Panc1 (cell line): ENCODE measurements at regions not wholly inside any gene's neighbourhood (a gene's known extent, or its start where the extent isn't known, plus 50 kb on each side); places are given as distances from the start of the nearest gene placed in this dataset.

Source experiments
- ATAC-seq: fragments of 200-7000 bp; cut with Tn5 transposase; 2 replicates; pipeline ENCODE4 v1.9.1; 2020; ENCODE audit warnings: mild to moderate bottlenecking, moderate library complexity
- BruUV-seq: library from RNA; stranded (reverse); fragments of 400-500 nt; replicated peaks from 2 replicates; lab custom pipeline; 2021; lab: Mats Ljungman, UMichigan
- CTCF ChIA-PET: fragments of 300-600 bp; sonication (Branson Sonifier 250); formaldehyde crosslinking; loops from one replicate; lab custom pipeline; 2022; ENCODE audit warnings: antibody characterized with exemption; lab: Charles Lee
- POLR2A ChIA-PET: fragments of 300-600 bp; sonication (Branson Sonifier 250); formaldehyde crosslinking; loops from one replicate; lab custom pipeline; 2022; ENCODE audit warnings: antibody characterized with exemption; lab: Charles Lee
- DNase-seq: peaks from one replicate; pipeline ENCODE4 v3.0.0-alpha.2; 2010; ENCODE audit warnings: low read depth, low spot score
- H3K27ac ChIP-seq: 2 replicates; pipeline ENCODE4 v1.5.1; 2011; ENCODE audit warnings: mild to moderate bottlenecking, low read length, inconsistent platforms
- H3K27me3 ChIP-seq: fragments of 200-500 bp; sonication (Bioruptor generic); 2 replicates; pipeline ENCODE4 v1.6.0; 2014; ENCODE audit warnings: low read length, inconsistent platforms; ENCODE audit not compliant: control insufficient read depth, insufficient read depth
- H3K36me3 ChIP-seq: fragments of 200-500 bp; sonication (Bioruptor generic); 2 replicates; pipeline ENCODE4 v1.5.1; 2014; ENCODE audit warnings: inconsistent platforms, mild to moderate bottlenecking, low read length, moderate library complexity; ENCODE audit not compliant: control insufficient read depth, insufficient read depth
- H3K4me1 ChIP-seq: 2 replicates; pipeline ENCODE4 v1.5.1; 2011; ENCODE audit warnings: inconsistent platforms, mild to moderate bottlenecking, low read length, moderate library complexity; ENCODE audit not compliant: control insufficient read depth, insufficient read depth
- H3K4me3 ChIP-seq, 2 experiments: 2 replicates each; pipeline ENCODE4 v1.5.1; 2011 to 2012; ENCODE audit warnings: low read depth in 2 of 2, low read length in 2 of 2, mild to moderate bottlenecking in 2 of 2, inconsistent platforms in 1 of 2, moderate library complexity in 1 of 2
- H3K9me3 ChIP-seq: fragments of 200-500 bp; sonication (Bioruptor generic); 2 replicates; pipeline ENCODE4 v1.5.1; 2014; ENCODE audit warnings: low read depth, mild to moderate bottlenecking, inconsistent platforms, low read length, moderate library complexity; ENCODE audit not compliant: control insufficient read depth, insufficient read depth
- CTCF ChIP-seq: fragments of 450-650 bp; IDR thresholded peaks from 2 replicates; pipeline ENCODE4 v1.5.1; 2017; ENCODE audit warnings: mild to moderate bottlenecking
- POLR2AphosphoS5 ChIP-seq: IDR thresholded peaks from 2 replicates; pipeline ENCODE4 v1.6.1; 2012; ENCODE audit warnings: mild to moderate bottlenecking, low read depth, low read length, moderate library complexity
- REST ChIP-seq, 2 experiments: IDR thresholded peaks; 2 replicates each; pipeline ENCODE4 v1.6.1; 2011 to 2012; ENCODE audit warnings: low read depth in 2 of 2, control low read depth in 1 of 2, low read length in 1 of 2, mild to moderate bottlenecking in 1 of 2, moderate library complexity in 1 of 2; ENCODE audit not compliant: insufficient read depth in 1 of 2
- SIN3A ChIP-seq: IDR thresholded peaks from 2 replicates; pipeline ENCODE4 v1.6.1; 2012; ENCODE audit warnings: low read depth, mild to moderate bottlenecking, low read length, moderate library complexity, borderline replicate concordance; ENCODE audit not compliant: insufficient read depth
- TCF7L2 ChIP-seq: IDR thresholded peaks from 2 replicates; pipeline ENCODE4 v1.6.1; 2011; ENCODE audit warnings: mild to moderate bottlenecking, low read depth, low read length, inconsistent platforms
- in situ Hi-C: cut with HindIII; loops from 2 replicates; pipeline ENCODE4 v1.10.0; 2016; ENCODE audit warnings: low sequenced_read_pairs, low pct_unique_long_range_greater_than_20kb
- intact Hi-C: fragments of 100-400 bp; cut with micrococcal nuclease; formaldehyde crosslinking; loops from one replicate; pipeline ENCODE4 v1.10.0; 2022; ENCODE audit not compliant: unreplicated experiment

GRCh38 chr11:87645626-87646025 is 529.6 kb downstream of the RAB38 start:
- DNase-seq, result no peak
- ATAC-seq, result no peak
- POLR2A ChIA-PET, result no interaction called here
- 0 out of 2 replicates have a peak, but pooled peaks cover 2% of the 10 kb centered on the region for H3K9me3 ChIP-seq
- in situ Hi-C loops (no loop called here), intact Hi-C loops (no loop called here)
- TF ChIP-seq POLR2AphosphoS5 (no peak), CTCF (no peak), REST (IDR thresholded peaks at IDR 0.05; ENCODE audit: insufficient read depth in 1 of 2, low read depth in 2 of 2, low read length in 1 of 2) (no peak), TCF7L2 (no peak), SIN3A (no peak)
- no peaks in the 10 kb centered on the region for H3K4me1 ChIP-seq
- no peaks in the 10 kb centered on the region for H3K27me3 ChIP-seq
- no peaks in the 10 kb centered on the region for H3K36me3 ChIP-seq
- no peak overlapping the region for H3K27ac ChIP-seq
- no peak overlapping the region for H3K4me3 ChIP-seq
- no TSS peak for BruUV-seq
- CTCF ChIA-PET, result no interaction called here

GRCh38 chr11:87639753-87640364 is 535.4 kb downstream of the RAB38 start:
- in situ Hi-C loops, result no loop called here
- CTCF ChIA-PET, result no interaction called here
- no TSS peak for BruUV-seq

More at GRCh38 chr11:87639753-87640364, 535.4 kb downstream of the RAB38 start:
- DNase-seq (no peak), ATAC-seq (no peak)
- Histone ChIP-seq H3K27me3 (no peaks in the 10 kb centered on the region), H3K27ac (no peak overlapping the region), H3K4me1 (no peaks in the 10 kb centered on the region), H3K9me3 (no peaks in the 10 kb centered on the region), H3K4me3 (no peak overlapping the region), H3K36me3 (no peaks in the 10 kb centered on the region)
- no peak for TF ChIP-seq TCF7L2
- TF ChIP-seq SIN3A, result no peak
- TF ChIP-seq REST (IDR thresholded peaks at IDR 0.05; ENCODE audit: insufficient read depth in 1 of 2, low read depth in 2 of 2, low read length in 1 of 2), result no peak
- no peak for TF ChIP-seq POLR2AphosphoS5
- POLR2A ChIA-PET, result no interaction called here
- intact Hi-C loops, result no loop called here
